Nephron progenitor cell (in vitro differentiated cells): ENCODE measurements at regions not wholly inside any gene's neighbourhood (a gene's known extent, or its start where the extent isn't known, plus 50 kb on each side); places are given as distances from the start of the nearest gene placed in this dataset.
A peak's percentile ranks its signal among the peaks of the same experiment; 100 is the strongest.
"Not testable (repeated sequence)": the region's sequence is repeated elsewhere in the genome, so short reads cannot be mapped to it uniquely, and the experiment has no call there.

ENCODE experiments used
- DNase-seq: peaks from one replicate; pipeline ENCODE4 v3.0.0; 2021
- H3K27ac Mint-ChIP-seq: 2 replicates; pipeline ENCODE4 v1.8.0; 2021; ENCODE audit warnings: mild to moderate bottlenecking, moderate library complexity, mixed read lengths
- H3K27me3 Mint-ChIP-seq: 2 replicates; pipeline ENCODE4 v1.8.0; 2021; ENCODE audit warnings: mild to moderate bottlenecking, low read depth, mixed read lengths; ENCODE audit not compliant: poor library complexity
- H3K36me3 Mint-ChIP-seq: 2 replicates; pipeline ENCODE4 v1.8.0; 2021; ENCODE audit warnings: low read depth, mixed read lengths
- H3K4me1 Mint-ChIP-seq: 2 replicates; pipeline ENCODE4 v1.8.0; 2021; ENCODE audit warnings: mixed read lengths
- H3K4me3 Mint-ChIP-seq: 2 replicates; pipeline ENCODE4 v1.8.0; 2021; ENCODE audit warnings: mild to moderate bottlenecking, moderate library complexity, mixed read lengths
- H3K9me3 Mint-ChIP-seq: 2 replicates; pipeline ENCODE4 v1.8.0; 2021; ENCODE audit warnings: mild to moderate bottlenecking, moderate library complexity, mixed read lengths
- CTCF ChIP-seq: fragments of 200-600 bp; sonication (generic); IDR thresholded peaks from 2 replicates; pipeline ENCODE4 v1.5.0; 2021; ENCODE audit warnings: antibody characterized with exemption

DNA sequence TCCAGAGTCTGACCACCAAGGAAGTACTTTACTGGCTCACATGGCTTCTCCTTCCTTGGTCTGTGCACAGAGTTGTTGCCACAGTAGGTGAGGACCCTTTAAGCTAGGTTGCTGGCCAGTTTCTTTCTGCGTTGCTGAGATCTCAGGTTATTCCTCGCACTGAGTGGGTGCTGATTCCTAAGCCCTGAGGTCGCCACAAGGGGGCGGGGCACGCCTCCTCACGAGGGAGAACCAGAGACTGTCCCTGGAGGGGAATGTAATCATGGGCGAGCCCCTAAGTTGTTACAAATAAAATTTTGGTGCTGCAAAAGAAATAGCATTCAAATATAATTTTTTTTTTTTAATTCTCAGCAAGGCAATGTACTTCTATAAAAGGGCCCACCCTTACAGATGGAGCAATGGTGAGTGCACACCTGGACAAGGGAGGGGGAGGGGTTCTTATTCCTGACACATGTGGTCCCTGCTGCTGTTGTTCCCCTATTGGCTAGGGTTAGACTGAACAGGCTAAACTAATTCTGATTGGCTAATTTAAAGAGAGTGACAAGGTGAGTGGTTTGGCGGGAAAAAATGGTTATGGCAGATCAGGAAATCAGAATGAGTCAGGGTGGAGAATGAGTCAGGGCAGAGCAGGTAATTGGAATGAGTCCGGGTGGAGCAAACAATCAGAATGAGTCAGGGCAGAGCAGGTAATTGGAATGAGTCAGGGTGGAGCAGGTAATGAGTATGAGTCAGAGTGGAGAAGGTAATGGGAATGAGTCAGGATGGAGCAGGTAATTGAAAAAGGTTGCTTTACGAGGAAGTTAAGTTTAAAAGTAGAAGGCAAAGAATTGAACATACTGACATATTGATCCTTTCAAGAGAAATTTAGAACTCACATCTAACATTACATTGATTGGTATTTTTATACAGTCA, 107.5 kb downstream of the VSIG4 start:
- no peaks in the 10 kb centered on the region for H3K4me1 Mint-ChIP-seq
- H3K4me3 Mint-ChIP-seq: no peak overlapping the region
- peaks cover 2% of the 10 kb centered on the region for H3K27me3 Mint-ChIP-seq
- DNase-seq: peak; percentile 2
- H3K27ac Mint-ChIP-seq: no peak overlapping the region
- no peaks in the 10 kb centered on the region for H3K36me3 Mint-ChIP-seq
- TF ChIP-seq CTCF: no peak
- H3K9me3 Mint-ChIP-seq: peaks cover 52% of the 10 kb centered on the region

DNA sequence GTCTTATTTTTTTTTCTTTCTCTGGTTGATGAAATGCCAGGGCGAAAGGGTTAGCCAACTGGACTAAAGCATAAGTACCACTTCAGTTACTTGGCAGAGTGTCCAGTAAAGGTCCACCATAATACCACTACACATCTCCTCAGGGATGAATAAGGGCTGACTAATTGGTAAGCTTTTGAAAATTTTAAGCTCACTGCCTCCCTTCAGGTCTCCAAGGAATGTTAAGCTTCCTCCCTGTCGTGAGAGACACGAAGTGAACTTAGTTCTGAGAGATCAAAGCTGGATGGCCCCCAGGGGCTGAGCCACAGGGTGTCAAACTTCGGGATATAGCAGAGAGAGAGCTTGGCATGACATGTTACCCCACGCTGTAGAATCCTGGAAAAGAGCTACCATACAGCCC, 111.4 kb downstream of the VSIG4 start:
- no peak for DNase-seq
- no peak for TF ChIP-seq CTCF
- no peaks in the 10 kb centered on the region for H3K4me1 Mint-ChIP-seq
- no peak overlapping the region for H3K27ac Mint-ChIP-seq
- H3K9me3 Mint-ChIP-seq: peaks cover 62% of the 10 kb centered on the region
- peaks cover 2% of the 10 kb centered on the region for H3K27me3 Mint-ChIP-seq
- H3K36me3 Mint-ChIP-seq: no peaks in the 10 kb centered on the region
- no peak overlapping the region for H3K4me3 Mint-ChIP-seq

DNA sequence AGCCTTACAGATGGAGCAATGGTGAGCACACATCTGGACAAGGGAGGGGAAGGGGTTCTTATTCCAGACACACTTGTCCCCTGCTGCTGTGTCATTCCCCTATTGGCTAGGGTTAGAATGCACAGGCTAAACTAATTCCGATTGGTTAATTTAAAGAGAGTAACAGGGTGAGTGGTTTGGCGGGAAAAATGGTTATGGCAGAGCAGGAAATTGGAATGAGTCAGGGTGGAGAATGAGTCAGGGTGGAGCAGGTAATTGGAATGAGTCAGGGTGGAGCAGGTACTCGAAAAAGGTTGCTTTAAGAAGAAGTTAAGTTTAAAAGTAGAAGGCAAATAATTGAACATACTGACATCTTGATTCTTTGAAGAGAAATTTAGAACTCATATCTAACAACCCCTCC, 112.5 kb downstream of the VSIG4 start:
- DNase-seq, H3K27me3 Mint-ChIP-seq, H3K36me3 Mint-ChIP-seq, H3K27ac Mint-ChIP-seq, H3K4me3 Mint-ChIP-seq, H3K4me1 Mint-ChIP-seq: not testable (repeated sequence)
- peaks cover 64% of the 10 kb centered on the region for H3K9me3 Mint-ChIP-seq

DNA sequence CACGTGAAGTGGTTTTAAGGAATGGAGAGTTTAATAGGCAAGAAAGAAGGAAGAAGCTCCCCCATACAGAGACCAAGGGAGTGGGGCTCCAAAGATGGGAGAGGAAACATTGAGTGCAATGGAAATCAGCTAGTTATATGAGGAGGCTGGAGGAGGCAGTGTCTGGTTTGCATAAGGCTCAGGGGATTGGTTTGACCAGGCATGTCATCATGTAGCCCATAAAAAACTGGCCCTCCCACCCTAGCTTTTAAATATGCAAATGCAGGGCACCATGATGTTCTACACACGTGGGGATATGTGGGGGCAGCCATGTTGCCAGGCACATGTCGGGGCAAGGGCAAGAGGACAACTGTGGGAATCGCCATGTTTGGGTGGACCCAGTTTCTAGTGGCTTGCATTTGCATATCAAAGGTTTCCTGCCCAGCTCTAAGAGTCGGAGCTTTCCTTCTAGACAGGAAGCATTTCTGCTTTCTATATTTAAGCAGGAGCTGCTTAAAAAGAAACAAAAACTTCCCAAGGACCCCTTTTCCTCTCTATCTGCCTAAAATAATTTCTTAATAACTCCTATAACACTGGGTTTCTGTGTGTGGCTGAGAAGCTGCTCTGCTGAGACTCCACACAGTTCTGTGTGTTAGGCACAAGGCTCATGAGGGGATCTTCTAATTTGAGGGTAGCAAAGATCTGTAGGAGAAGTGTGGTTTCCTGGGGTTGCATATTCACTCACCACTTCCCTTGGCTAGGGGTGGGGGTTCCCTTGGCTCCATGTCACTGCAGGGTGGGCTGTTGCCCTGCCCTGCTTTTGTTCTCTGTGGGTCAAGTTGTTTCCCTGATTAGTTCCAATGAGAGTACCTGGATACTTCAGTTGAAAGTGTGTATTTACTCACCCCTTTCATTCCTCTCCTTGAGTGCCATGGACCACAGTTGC, 113.5 kb downstream of the VSIG4 start:
- no peak for DNase-seq
- Mint-ChIP-seq H3K27ac (no peak overlapping the region), H3K4me3 (no peak overlapping the region), H3K36me3 (no peaks in the 10 kb centered on the region), H3K27me3 (peaks cover 2% of the 10 kb centered on the region), H3K9me3 (peaks cover 64% of the 10 kb centered on the region), H3K4me1 (peaks cover 2% of the 10 kb centered on the region)
- no peak for TF ChIP-seq CTCF

GRCh38 chrX:65925592-65925991, 114.3 kb downstream of the VSIG4 start:
- peaks cover 9% of the 10 kb centered on the region for H3K4me1 Mint-ChIP-seq
- peaks cover 62% of the 10 kb centered on the region for H3K9me3 Mint-ChIP-seq
- peaks cover under 1% of the 10 kb centered on the region for H3K27me3 Mint-ChIP-seq
- no peak for TF ChIP-seq CTCF
- no peaks in the 10 kb centered on the region for H3K36me3 Mint-ChIP-seq
- no peak overlapping the region for H3K4me3 Mint-ChIP-seq
- H3K27ac Mint-ChIP-seq: no peak overlapping the region
- no peak for DNase-seq

GRCh38 chrX:65925005-65925404, 114.9 kb downstream of the VSIG4 start:
- DNase-seq: no peak
- Mint-ChIP-seq H3K27me3 (no peaks in the 10 kb centered on the region), H3K36me3 (no peaks in the 10 kb centered on the region), H3K4me1 (peaks cover 15% of the 10 kb centered on the region), H3K4me3 (no peak overlapping the region), H3K9me3 (peaks cover 61% of the 10 kb centered on the region), H3K27ac (no peak overlapping the region)
- no peak for TF ChIP-seq CTCF
